Activated CD4-positive, alpha-beta T cell treated with anti-CD3 and anti-CD28 coated beads, Interleukin-2, amount 50 U/mL, for 16 hours (primary cell): ENCODE measurements at regions not wholly inside any gene's neighbourhood (a gene's known extent, or its start where the extent isn't known, plus 50 kb on each side); places are given as distances from the start of the nearest gene placed in this dataset.

Experiments
- DNase-seq: peaks from one replicate; pipeline ENCODE4 v3.0.0-alpha.2; 2020

- no peak for DNase-seq
Observed at GRCh38 chr3:148187296-148187695, 510.4 kb upstream of the AGTR1 start.

- no peak for DNase-seq
Observed at GRCh38 chr3:148190441-148190990, 507.2 kb upstream of the AGTR1 start.

DNA sequence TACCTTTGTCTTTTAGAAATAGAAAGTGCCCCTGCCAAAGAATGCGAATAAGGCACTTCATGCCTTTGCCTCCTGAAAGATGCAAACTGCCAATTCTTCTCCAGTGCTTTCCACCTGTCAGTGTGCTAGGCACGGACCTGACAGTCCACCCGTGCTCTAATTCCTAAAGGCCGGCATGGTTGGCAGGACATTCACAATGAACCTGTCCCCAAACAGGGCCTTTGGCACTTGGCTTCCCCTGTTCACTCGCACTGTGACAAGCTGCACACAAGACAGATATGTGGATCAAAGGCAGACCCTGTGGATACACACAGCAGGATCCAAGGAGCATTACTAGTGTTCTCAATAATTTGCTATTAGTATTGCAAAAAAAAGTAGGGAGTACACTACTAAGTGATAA lies 505.7 kb upstream of the AGTR1 start:
- DNase-seq, result no peak

- no peak for DNase-seq
Observed at GRCh38 chr3:148197061-148197460, 500.6 kb upstream of the AGTR1 start.

- no peak for DNase-seq
Observed at GRCh38 chr3:148202386-148202785, 495.3 kb upstream of the AGTR1 start.

DNA sequence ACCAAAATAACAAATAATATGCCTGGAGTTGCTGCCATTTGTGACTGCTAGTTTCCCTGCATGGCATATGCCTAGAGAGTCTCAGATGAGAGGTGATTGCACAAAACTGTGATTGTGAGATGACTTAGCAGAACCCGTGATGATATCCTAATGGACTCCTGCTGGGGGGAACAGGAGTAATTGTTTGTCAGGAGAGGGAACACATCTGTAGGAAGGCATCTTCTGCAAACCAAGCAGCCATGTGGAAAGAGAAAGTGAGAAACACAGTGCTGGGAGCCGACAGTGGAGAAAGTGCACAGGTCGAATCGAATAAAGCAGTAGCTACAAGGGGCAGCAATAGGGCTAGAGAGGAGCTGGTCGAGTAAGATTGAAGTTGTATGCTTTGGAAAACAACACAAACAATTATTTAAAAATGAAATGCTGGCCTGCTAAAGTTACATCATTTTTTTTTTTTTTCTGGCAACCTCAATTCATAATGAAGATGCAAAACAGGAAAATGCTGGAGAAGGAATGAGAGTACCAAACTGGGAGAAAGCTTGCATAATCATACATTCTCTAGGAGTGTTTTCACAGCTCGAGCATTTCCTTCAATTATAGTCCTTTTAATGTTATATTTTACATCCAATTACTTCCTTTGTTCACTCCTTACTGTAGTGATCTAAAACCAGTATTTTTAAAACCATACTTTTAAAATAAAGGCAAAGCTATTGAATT lies 494.2 kb upstream of the AGTR1 start:
- no peak for DNase-seq

DNA sequence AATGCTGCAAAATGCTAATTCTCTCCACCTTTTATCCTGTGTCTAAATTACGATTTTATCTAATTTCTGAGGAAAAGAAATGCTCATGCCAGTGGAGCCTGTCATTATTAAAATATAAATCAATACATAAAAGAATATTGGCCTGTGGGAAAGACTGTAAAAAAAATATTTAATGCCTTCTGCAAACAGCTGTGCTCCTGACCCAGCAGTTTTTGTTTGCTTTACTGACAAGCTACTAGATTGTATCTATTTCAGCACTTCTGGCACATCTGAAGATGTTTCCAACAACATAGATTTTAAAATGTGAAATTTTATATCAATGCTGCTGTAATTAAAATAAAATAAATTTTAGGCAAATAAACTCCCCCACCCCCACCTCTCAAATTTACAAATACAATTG lies 493.6 kb upstream of the AGTR1 start:
- no peak for DNase-seq

DNA sequence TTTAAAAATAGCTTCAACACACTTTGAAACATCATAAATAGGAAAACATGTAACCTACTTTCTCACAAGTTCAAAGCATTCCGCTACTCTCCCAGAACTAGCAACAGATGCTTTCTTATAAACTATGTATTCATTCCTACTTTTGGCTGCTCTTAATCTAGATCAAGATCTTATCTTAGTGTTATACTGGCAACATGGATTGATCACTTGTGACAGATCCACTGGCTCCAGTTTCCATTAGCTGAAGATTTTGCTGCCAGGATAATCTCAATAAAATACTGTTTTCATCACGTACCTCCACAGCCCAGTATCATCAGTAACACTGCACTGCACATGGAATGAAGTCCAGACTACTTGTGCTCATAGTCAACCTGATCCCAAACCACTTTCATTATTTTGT lies 491.7 kb upstream of the AGTR1 start:
- no peak for DNase-seq

DNA sequence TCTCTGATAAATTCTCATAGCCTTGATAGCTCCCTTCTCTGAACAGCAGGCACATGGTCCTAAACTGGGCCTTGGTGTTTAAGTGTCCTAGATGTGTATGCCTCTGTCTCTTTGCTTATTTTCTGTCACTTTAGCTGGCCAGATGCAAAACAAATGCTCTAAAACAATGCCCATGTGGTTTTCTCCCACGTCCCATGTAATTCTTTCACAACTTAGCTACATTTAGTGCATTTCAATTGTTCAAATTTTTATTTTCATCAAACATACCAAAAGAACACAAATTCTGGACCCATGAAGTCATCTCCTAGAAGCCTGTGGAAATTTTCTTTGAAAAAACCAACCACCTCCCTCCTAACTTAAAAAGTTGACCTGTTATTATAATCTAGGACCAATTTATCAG lies 491.3 kb upstream of the AGTR1 start:
- DNase-seq, result no peak

DNA sequence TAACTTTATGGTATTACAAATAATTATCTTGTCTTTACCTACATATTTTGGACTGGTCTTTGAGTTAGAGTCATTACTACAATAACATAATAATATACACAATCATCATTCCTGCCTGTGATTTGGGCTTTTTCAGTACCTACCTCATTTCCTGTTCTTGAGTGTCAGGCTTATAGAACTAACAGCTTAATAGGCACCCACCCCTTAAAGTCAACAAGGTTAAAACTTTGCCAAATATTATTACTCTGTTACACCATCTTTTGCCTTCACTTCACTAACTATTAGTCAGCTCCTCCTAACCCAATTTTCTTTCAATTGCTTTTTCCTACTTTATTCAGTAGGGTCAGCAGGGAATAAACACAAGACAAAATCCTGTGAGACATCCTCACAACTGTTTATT lies 488.7 kb upstream of the AGTR1 start:
- DNase-seq, result no peak

GRCh38 chr3:148211725-148212124 lies 486.0 kb upstream of the AGTR1 start:
- DNase-seq, result no peak

- DNase-seq, result no peak
Observed at GRCh38 chr3:148214705-148215104, 483.0 kb upstream of the AGTR1 start.

- no peak for DNase-seq
Observed at GRCh38 chr3:148217317-148217716, 480.4 kb upstream of the AGTR1 start.

DNA sequence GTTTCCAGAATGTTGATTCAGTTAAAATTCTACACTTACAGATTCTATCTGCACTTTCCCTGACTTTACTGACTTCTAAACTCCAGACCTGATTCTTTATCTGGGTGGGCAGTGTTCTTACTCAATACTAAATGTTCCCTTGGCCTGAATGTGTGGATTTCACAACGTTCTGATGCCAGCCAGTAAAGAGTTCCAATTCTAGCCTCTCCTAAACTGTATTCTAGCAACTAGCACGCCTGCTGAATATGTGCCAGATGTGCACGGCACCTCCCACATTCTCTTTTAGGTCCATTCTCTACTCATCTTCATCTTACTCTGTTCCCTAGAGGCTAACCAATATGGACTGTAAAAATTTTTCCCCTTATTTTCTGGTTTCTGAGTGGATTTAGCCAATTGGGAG lies 479.5 kb upstream of the AGTR1 start:
- DNase-seq, result no peak

GRCh38 chr3:148219999-148220398 lies 477.7 kb upstream of the AGTR1 start:
- DNase-seq, result no peak

- no peak for DNase-seq
Observed at GRCh38 chr3:148221303-148221702, 476.4 kb upstream of the AGTR1 start.

GRCh38 chr3:148223266-148223665 lies 474.4 kb upstream of the AGTR1 start:
- no peak for DNase-seq

DNA sequence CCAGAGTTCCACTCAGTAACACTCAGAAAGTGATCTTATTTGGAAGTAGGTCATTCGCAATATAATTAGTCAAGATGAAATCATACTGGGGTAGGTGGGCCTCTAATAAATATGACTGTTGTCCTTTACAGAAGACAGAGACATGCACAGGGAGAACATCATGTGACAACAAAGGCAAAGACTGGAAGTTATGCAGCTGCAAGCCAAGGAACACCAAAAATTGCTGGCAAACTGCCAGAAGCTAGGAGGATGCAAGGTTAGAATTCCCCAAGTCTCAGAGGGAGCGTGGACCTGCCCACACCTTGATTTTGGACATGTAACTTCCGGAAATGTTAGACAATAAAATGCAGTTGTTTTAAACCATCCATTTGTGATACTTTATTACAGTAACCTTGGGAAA lies 471.5 kb upstream of the AGTR1 start:
- DNase-seq, result no peak

DNA sequence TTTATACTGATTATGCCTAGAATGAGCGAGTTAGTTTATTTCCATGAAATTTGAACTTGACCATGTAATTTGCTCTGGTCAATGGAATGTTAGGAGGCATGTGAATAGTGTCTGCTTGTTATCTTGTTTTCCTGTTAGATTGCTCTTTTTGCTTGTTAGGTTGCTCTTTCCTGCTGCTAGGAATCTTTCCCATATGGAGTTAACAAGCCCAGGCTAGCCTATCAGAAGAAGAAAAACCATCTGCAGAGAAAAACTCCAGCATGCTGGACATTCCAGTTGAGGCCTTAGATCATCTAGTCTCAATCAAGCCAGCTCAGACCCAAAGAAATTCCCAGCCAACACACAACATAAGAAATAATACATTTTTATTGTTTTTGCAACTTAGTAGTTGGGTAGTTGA lies 470.2 kb upstream of the AGTR1 start:
- no peak for DNase-seq

- DNase-seq, result no peak
Observed at GRCh38 chr3:148229107-148229506, 468.6 kb upstream of the AGTR1 start.

- no peak for DNase-seq
Observed at GRCh38 chr3:148230473-148230872, 467.2 kb upstream of the AGTR1 start.

DNA sequence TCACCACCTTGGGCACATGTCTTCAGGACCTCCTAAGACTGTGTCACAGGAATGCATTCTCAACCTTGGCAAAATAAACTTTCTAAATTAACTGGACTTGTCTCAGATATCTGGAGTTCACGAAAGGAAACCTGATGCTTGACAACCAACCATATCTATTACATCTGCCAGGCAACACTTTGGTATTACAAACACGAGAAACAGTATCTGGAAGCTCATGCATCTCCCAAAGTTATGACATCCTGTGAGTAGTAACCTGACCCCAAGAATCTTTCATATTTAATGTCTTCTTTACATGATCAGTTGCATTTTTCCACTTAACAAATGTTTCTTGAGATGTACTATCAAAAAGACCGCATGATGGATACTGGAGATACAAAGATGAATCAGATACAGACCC lies 465.3 kb upstream of the AGTR1 start:
- no peak for DNase-seq

GRCh38 chr3:148233403-148233802 lies 464.3 kb upstream of the AGTR1 start:
- DNase-seq, result no peak

DNA sequence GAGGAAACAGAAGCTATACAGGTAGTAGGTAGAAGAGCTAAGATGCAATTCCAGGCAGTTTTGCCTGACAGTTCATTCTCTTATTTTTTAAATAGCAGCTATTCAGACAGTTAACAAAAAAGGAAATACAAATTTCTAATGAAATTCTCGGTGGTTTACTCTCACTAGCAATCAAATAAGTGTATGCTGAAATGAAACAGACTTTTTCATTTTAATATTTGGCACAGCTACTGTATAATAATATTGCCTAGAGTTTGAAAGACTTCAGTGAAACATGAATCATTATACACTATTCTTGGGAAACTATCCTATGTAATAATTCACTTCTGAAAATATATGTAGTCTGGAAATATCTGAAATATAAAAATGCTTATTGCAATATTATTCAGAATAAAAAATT lies 463.2 kb upstream of the AGTR1 start:
- DNase-seq, result no peak

DNA sequence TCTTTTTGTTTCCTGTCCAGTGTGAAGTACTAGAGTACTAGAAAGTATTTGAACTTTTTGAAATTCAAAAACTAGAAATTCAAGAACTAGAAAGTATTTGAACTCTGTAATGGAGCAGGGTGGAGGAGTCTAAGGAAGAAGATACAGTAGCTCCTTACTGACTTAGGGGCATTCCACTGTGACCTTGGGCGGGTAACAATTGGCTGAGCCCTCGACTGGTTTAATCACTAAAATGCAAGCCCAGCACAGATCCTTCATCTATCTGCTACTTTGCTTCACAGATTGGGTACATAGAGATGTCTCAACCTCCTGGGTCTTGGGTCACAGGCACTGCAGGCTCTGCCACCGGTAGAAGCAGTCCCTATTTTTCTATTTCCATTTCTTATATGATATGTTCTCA lies 462.1 kb upstream of the AGTR1 start:
- DNase-seq, result no peak
